HepG2 (cell line): ENCODE measurements at regions not wholly inside any gene's neighbourhood (a gene's known extent, or its start where the extent isn't known, plus 50 kb on each side); places are given as distances from the start of the nearest gene placed in this dataset.

Experiments
- AGO2 ChIP-seq: fragments of 200-400 bp; formaldehyde crosslinking; optimal IDR thresholded peaks from 2 replicates; pipeline ENCODE3; 2017; ENCODE audit warnings: mild to moderate bottlenecking, low read depth, low read length, moderate library complexity
- ATF3 ChIP-seq: sonication (generic); formaldehyde crosslinking; IDR thresholded peaks from 2 replicates; pipeline ENCODE4 v1.4.0; 2020; ENCODE audit warnings: missing genetic modification reagents
- CREB1 ChIP-seq, 2 experiments: fragments of 450-650 bp in 1 of 2; IDR thresholded peaks; 2 replicates each; pipeline ENCODE4 v1.6.1; 2016 to 2017; ENCODE audit warnings: control low read depth in 1 of 2, mild to moderate bottlenecking in 1 of 2, missing compliant biosample characterization in 1 of 2, missing genetic modification characterization in 1 of 2
- CSRNP2 ChIP-seq: sonication (generic); formaldehyde crosslinking; conservative IDR thresholded peaks from 2 replicates; pipeline ENCODE4 v1.8.0; 2022; ENCODE audit warnings: low read depth, missing genetic modification reagents
- FOSL2 ChIP-seq: sonication (generic); formaldehyde crosslinking; IDR thresholded peaks from 2 replicates; pipeline ENCODE4 v1.4.0; 2020; ENCODE audit warnings: missing genetic modification reagents
- FOXP1 ChIP-seq, 2 experiments: fragments of 450-650 bp in 1 of 2; IDR thresholded peaks; 2 replicates each; pipeline ENCODE4 v1.6.1; 2017 to 2018; ENCODE audit warnings: antibody characterized with exemption in 1 of 2
- GATAD1 ChIP-seq: IDR thresholded peaks from 2 replicates; pipeline ENCODE4 v1.6.1; 2016; ENCODE audit warnings: missing genetic modification reagents, missing compliant biosample characterization
- HDAC2 ChIP-seq: sonication (generic); formaldehyde crosslinking; IDR thresholded peaks from 2 replicates; pipeline ENCODE4 v1.4.0; 2020; ENCODE audit warnings: missing genetic modification reagents
- KAT2B ChIP-seq: fragments of 150-350 bp; IDR thresholded peaks from 2 replicates; pipeline ENCODE4 v1.6.1; 2014; ENCODE audit warnings: low read depth, low read length, borderline replicate concordance
- KDM3A ChIP-seq: IDR thresholded peaks from 2 replicates; pipeline ENCODE4 v1.6.1; 2018; ENCODE audit warnings: low read depth, missing compliant biosample characterization
- KDM6A ChIP-seq: IDR thresholded peaks from 2 replicates; pipeline ENCODE4 v1.6.1; 2016; ENCODE audit warnings: low read depth
- MIER3 ChIP-seq: IDR thresholded peaks from 2 replicates; pipeline ENCODE4 v1.6.1; 2016; ENCODE audit warnings: missing compliant biosample characterization, borderline replicate concordance
- MTA1 ChIP-seq: sonication (generic); formaldehyde crosslinking; IDR thresholded peaks from 2 replicates; pipeline ENCODE4 v1.4.0; 2020; ENCODE audit warnings: missing genetic modification reagents, mild to moderate bottlenecking, borderline replicate concordance
- MXD4 ChIP-seq: IDR thresholded peaks from 2 replicates; pipeline ENCODE4 v1.6.1; 2016; ENCODE audit warnings: mild to moderate bottlenecking, missing biosample characterization, missing genetic modification reagents
- PBX3 ChIP-seq: sonication (generic); formaldehyde crosslinking; IDR thresholded peaks from 2 replicates; pipeline ENCODE4 v1.8.1; 2023; ENCODE audit warnings: missing genetic modification reagents, inconsistent platforms, borderline replicate concordance
- REL ChIP-seq: sonication (generic); formaldehyde crosslinking; conservative IDR thresholded peaks from 2 replicates; pipeline ENCODE4 v1.8.0; 2022; ENCODE audit warnings: mild to moderate bottlenecking, missing genetic modification reagents, moderate library complexity
- SOX5 ChIP-seq: IDR thresholded peaks from 2 replicates; pipeline ENCODE4 v1.6.1; 2016; ENCODE audit warnings: borderline replicate concordance
- SP4 ChIP-seq: sonication (generic); formaldehyde crosslinking; IDR thresholded peaks from 2 replicates; pipeline ENCODE4 v1.8.1; 2023; ENCODE audit warnings: mild to moderate bottlenecking, missing genetic modification reagents
- TEAD3 ChIP-seq: optimal IDR thresholded peaks from 2 replicates; pipeline ENCODE3; 2016; ENCODE audit warnings: borderline replicate concordance
- TGIF2 ChIP-seq: IDR thresholded peaks from 2 replicates; pipeline ENCODE4 v1.6.1; 2016; ENCODE audit warnings: control low read depth, missing compliant biosample characterization
- THAP11 ChIP-seq: IDR thresholded peaks from 2 replicates; pipeline ENCODE4 v1.6.1; 2016; ENCODE audit warnings: missing biosample characterization, missing genetic modification reagents
- THAP8 ChIP-seq: sonication (generic); formaldehyde crosslinking; IDR thresholded peaks from 2 replicates; pipeline ENCODE4 v1.5.1; 2020; ENCODE audit warnings: missing genetic modification reagents, mild to moderate bottlenecking, borderline replicate concordance
- TRIM24 ChIP-seq: sonication (generic); formaldehyde crosslinking; IDR thresholded peaks from 2 replicates; pipeline ENCODE4 v1.8.0; 2022; ENCODE audit warnings: mild to moderate bottlenecking, missing genetic modification reagents
- YEATS2 ChIP-seq: sonication (generic); formaldehyde crosslinking; IDR thresholded peaks from 2 replicates; pipeline ENCODE4 v1.4.0; 2020; ENCODE audit warnings: missing genetic modification reagents, borderline replicate concordance
- ZBTB38 ChIP-seq: sonication (generic); formaldehyde crosslinking; IDR thresholded peaks from 2 replicates; pipeline ENCODE4 v1.5.1; 2020; ENCODE audit warnings: mild to moderate bottlenecking, missing genetic modification reagents
- ZBTB7B ChIP-seq: sonication (generic); formaldehyde crosslinking; IDR thresholded peaks from 2 replicates; pipeline ENCODE4 v1.4.0; 2020; ENCODE audit warnings: missing genetic modification reagents
- ZNF674 ChIP-seq: sonication (generic); formaldehyde crosslinking; IDR thresholded peaks from 2 replicates; pipeline ENCODE4 v1.5.0; 2020; ENCODE audit warnings: low read depth, mild to moderate bottlenecking, missing genetic modification reagents
- ZNF775 ChIP-seq: sonication (generic); formaldehyde crosslinking; IDR thresholded peaks from 2 replicates; pipeline ENCODE4 v1.4.0; 2020; ENCODE audit warnings: missing genetic modification reagents, mild to moderate bottlenecking, moderate library complexity, borderline replicate concordance
- ZSCAN20 ChIP-seq: sonication (generic); formaldehyde crosslinking; IDR thresholded peaks from 2 replicates; pipeline ENCODE4 v1.4.0; 2020; ENCODE audit warnings: missing genetic modification reagents, mild to moderate bottlenecking, borderline replicate concordance

GRCh38 chr3:182212479-182213076 is 500.9 kb downstream of the SOX2 start (continued):
- no peak for TF ChIP-seq CSRNP2 (CRISPR knock-in tag)
- peak; percentile 9; the same call in 1 of the 2 replicates for TF ChIP-seq SOX5 (CRISPR knock-in tag)
- TF ChIP-seq REL (CRISPR knock-in tag): no peak
- no peak for TF ChIP-seq MTA1 (CRISPR knock-in tag)
- 0 out of 2 replicates have a peak, but pooled peaks have one; percentile 23 for TF ChIP-seq GATAD1 (CRISPR knock-in tag)
- TF ChIP-seq ZSCAN20: no peak
- TF ChIP-seq TGIF2 (CRISPR knock-in tag): peak; percentile 26; the same call in 1 of the 2 replicates
- TF ChIP-seq ZNF775 (CRISPR knock-in tag): no peak
- TF ChIP-seq MXD4 (CRISPR knock-in tag): 0 out of 2 replicates have a peak, but pooled peaks have one; percentile 22
- 0 out of 2 replicates have a peak, but pooled peaks have one; percentile 56 for TF ChIP-seq ZBTB7B
- no peak for TF ChIP-seq SP4 (CRISPR knock-in tag)
- TF ChIP-seq THAP11: 0 out of 2 replicates have a peak, but pooled peaks have one; percentile 42
- TF ChIP-seq YEATS2 (CRISPR knock-in tag): peak; percentile 19; the same call in 1 of the 2 replicates
- TF ChIP-seq MIER3 (CRISPR knock-in tag): 0 out of 2 replicates have a peak, but pooled peaks have one; percentile 39
- TF ChIP-seq TRIM24 (CRISPR knock-in tag): no peak
- TF ChIP-seq AGO2: no peak
- TF ChIP-seq ZBTB38 (CRISPR knock-in tag): no peak
- TF ChIP-seq THAP8 (CRISPR knock-in tag): no peak
- peak; percentile 53; the same call in 1 of the 2 replicates for TF ChIP-seq HDAC2 (CRISPR knock-in tag)
- TF ChIP-seq FOXP1 (IDR thresholded peaks at IDR 0.05): no peak
- TF ChIP-seq FOXP1 (CRISPR knock-in tag; IDR thresholded peaks at IDR 0.05): peak; percentile 58
- TF ChIP-seq KDM6A (CRISPR knock-in tag): 0 out of 2 replicates have a peak, but pooled peaks have one; percentile 42
- TF ChIP-seq TEAD3: peak; percentile 80
- TF ChIP-seq PBX3 (CRISPR knock-in tag): no peak
- TF ChIP-seq CREB1 (IDR thresholded peaks at IDR 0.05): peak; percentile 37; the same call in 1 of the 2 replicates
- TF ChIP-seq CREB1 (CRISPR knock-in tag; IDR thresholded peaks at IDR 0.05): peak; percentile 54; the same call in 1 of the 2 replicates
- TF ChIP-seq ZNF674 (CRISPR knock-in tag): no peak
- TF ChIP-seq KDM3A (CRISPR knock-in tag): no peak
- no peak for TF ChIP-seq KAT2B
- TF ChIP-seq FOSL2 (CRISPR knock-in tag): peak; percentile 100
- peak; percentile 91 for TF ChIP-seq ATF3 (CRISPR knock-in tag)
